Muscle of leg (tissue), 3 donors: ENCODE measurements at regions not wholly inside any gene's neighbourhood (a gene's known extent, or its start where the extent isn't known, plus 50 kb on each side); places are given as distances from the start of the nearest gene placed in this dataset.
"Not testable (repeated sequence)": the region's sequence is repeated elsewhere in the genome, so short reads cannot be mapped to it uniquely, and the experiment has no call there.

ENCODE experiments used
- DNase-seq: peaks from one replicate; pipeline ENCODE4 v3.0.0; 2013
- H3K27ac ChIP-seq: one replicate; pipeline ENCODE4 v1.5.1; 2013; ENCODE audit warnings: mild to moderate bottlenecking, low read length, control low read depth
- H3K27me3 ChIP-seq: one replicate; pipeline ENCODE4 v1.6.1; 2013; ENCODE audit warnings: low read length; ENCODE audit not compliant: control insufficient read depth, insufficient read depth
- H3K36me3 ChIP-seq: one replicate; pipeline ENCODE4 v1.6.1; 2013; ENCODE audit warnings: low read length; ENCODE audit not compliant: control insufficient read depth, insufficient read depth
- H3K4me1 ChIP-seq: one replicate; pipeline ENCODE4 v1.6.1; 2013; ENCODE audit warnings: low read length; ENCODE audit not compliant: control insufficient read depth, insufficient read depth
- H3K4me3 ChIP-seq: one replicate; pipeline ENCODE4 v1.5.1; 2013; ENCODE audit warnings: low read length, control low read depth
- H3K9me3 ChIP-seq: replicated peaks from 2 replicates; pipeline ENCODE4 v1.6.1; 2013; ENCODE audit warnings: low read depth, low read length; ENCODE audit not compliant: control insufficient read depth
- WGBS: methylation state at CpG from one replicate; pipeline ENCODE4 v1.1.5; 2013; ENCODE audit warnings: missing lambda C conversion rate; ENCODE audit not compliant: insufficient coverage; 5-methylcytosine and 5-hydroxymethylcytosine counted together

GRCh38 chr3:89533275-89533674 is 425.9 kb downstream of the EPHA3 start:
- DNase-seq: peak; percentile 37
- Histone ChIP-seq H3K27me3 (no peaks in the 10 kb centered on the region), H3K36me3 (no peaks in the 10 kb centered on the region), H3K27ac (no peak overlapping the region), H3K4me3 (no peak overlapping the region), H3K4me1 (no peaks in the 10 kb centered on the region), H3K9me3 (no peaks in the 10 kb centered on the region)
- WGBS: no CpG with 5 or more reads among the region's 2 CpGs

- H3K27me3 ChIP-seq, H3K36me3 ChIP-seq, H3K4me3 ChIP-seq, H3K4me1 ChIP-seq, H3K9me3 ChIP-seq, DNase-seq, H3K27ac ChIP-seq: not testable (repeated sequence)
- no CpG with 5 or more reads among the region's 6 CpGs for WGBS
Measured at GRCh38 chr3:89554587-89554986, 447.2 kb downstream of the EPHA3 start.

- no CpG with 5 or more reads among the region's 1 CpG for WGBS
- Histone ChIP-seq H3K36me3 (no peaks in the 10 kb centered on the region), H3K27me3 (no peaks in the 10 kb centered on the region), H3K4me1 (no peaks in the 10 kb centered on the region), H3K9me3 (no peaks in the 10 kb centered on the region), H3K4me3 (no peak overlapping the region), H3K27ac (no peak overlapping the region)
- no peak for DNase-seq
Measured at GRCh38 chr3:89558711-89559110, 451.3 kb downstream of the EPHA3 start.

- Histone ChIP-seq H3K4me3 (no peak overlapping the region), H3K27ac (no peak overlapping the region), H3K4me1 (no peaks in the 10 kb centered on the region), H3K27me3 (no peaks in the 10 kb centered on the region), H3K36me3 (no peaks in the 10 kb centered on the region), H3K9me3 (peaks cover 2% of the 10 kb centered on the region)
- 67% methylated on average over 1 of the region's 1 CpG for WGBS
- DNase-seq: no peak
Measured at GRCh38 chr3:89560568-89560967, 453.1 kb downstream of the EPHA3 start.

GRCh38 chr3:89562373-89562772 is 455.0 kb downstream of the EPHA3 start:
- peaks cover 2% of the 10 kb centered on the region for H3K9me3 ChIP-seq
- no peak for DNase-seq
- no peaks in the 10 kb centered on the region for H3K36me3 ChIP-seq
- H3K27ac ChIP-seq: no peak overlapping the region
- no CpG with 5 or more reads among the region's 1 CpG for WGBS
- no peaks in the 10 kb centered on the region for H3K27me3 ChIP-seq
- no peaks in the 10 kb centered on the region for H3K4me1 ChIP-seq
- no peak overlapping the region for H3K4me3 ChIP-seq

- Histone ChIP-seq H3K27me3 (no peaks in the 10 kb centered on the region), H3K27ac (no peak overlapping the region), H3K4me3 (no peak overlapping the region), H3K4me1 (no peaks in the 10 kb centered on the region), H3K9me3 (peaks cover 2% of the 10 kb centered on the region), H3K36me3 (no peaks in the 10 kb centered on the region)
- no peak for DNase-seq
Measured at GRCh38 chr3:89565098-89565497, 457.7 kb downstream of the EPHA3 start.

GRCh38 chr3:89570465-89570864 is 463.0 kb downstream of the EPHA3 start:
- Histone ChIP-seq H3K27ac (no peak overlapping the region), H3K27me3 (no peaks in the 10 kb centered on the region), H3K9me3 (no peaks in the 10 kb centered on the region), H3K36me3 (no peaks in the 10 kb centered on the region), H3K4me3 (no peak overlapping the region), H3K4me1 (peaks cover 3% of the 10 kb centered on the region)
- WGBS: 85% methylated on average over 6 of the region's 6 CpGs
- no peak for DNase-seq

GRCh38 chr3:89571298-89571697 is 463.9 kb downstream of the EPHA3 start:
- no peaks in the 10 kb centered on the region for H3K27me3 ChIP-seq
- 71% methylated on average over 8 of the region's 10 CpGs for WGBS
- no peak for DNase-seq
- no peak overlapping the region for H3K27ac ChIP-seq
- no peak overlapping the region for H3K4me3 ChIP-seq
- H3K36me3 ChIP-seq: no peaks in the 10 kb centered on the region
- no peaks in the 10 kb centered on the region for H3K9me3 ChIP-seq
- H3K4me1 ChIP-seq: peaks cover 3% of the 10 kb centered on the region

- Histone ChIP-seq H3K36me3 (no peaks in the 10 kb centered on the region), H3K27ac (no peak overlapping the region), H3K4me3 (no peak overlapping the region), H3K9me3 (no peaks in the 10 kb centered on the region), H3K27me3 (no peaks in the 10 kb centered on the region), H3K4me1 (peaks cover 3% of the 10 kb centered on the region)
- peak; percentile 40 for DNase-seq
- WGBS: 63% methylated on average over 5 of the region's 7 CpGs
Measured at GRCh38 chr3:89571707-89572106, 464.3 kb downstream of the EPHA3 start.

- no peak overlapping the region for H3K4me3 ChIP-seq
- peaks cover 3% of the 10 kb centered on the region for H3K4me1 ChIP-seq
- no peaks in the 10 kb centered on the region for H3K36me3 ChIP-seq
- no peak for DNase-seq
- WGBS: no CpG with 5 or more reads among the region's 1 CpG
- no peaks in the 10 kb centered on the region for H3K9me3 ChIP-seq
- no peaks in the 10 kb centered on the region for H3K27me3 ChIP-seq
- H3K27ac ChIP-seq: no peak overlapping the region
Measured at GRCh38 chr3:89572261-89572660, 464.8 kb downstream of the EPHA3 start.

- WGBS: 67% methylated on average over 1 of the region's 1 CpG
- no peak for DNase-seq
Measured at GRCh38 chr3:89576417-89576816, 469.0 kb downstream of the EPHA3 start.

More at GRCh38 chr3:89576417-89576816, 469.0 kb downstream of the EPHA3 start:
- H3K4me3 ChIP-seq: no peak overlapping the region
- H3K27ac ChIP-seq: no peak overlapping the region
- H3K36me3 ChIP-seq: no peaks in the 10 kb centered on the region
- H3K4me1 ChIP-seq: peaks cover 3% of the 10 kb centered on the region
- no peaks in the 10 kb centered on the region for H3K27me3 ChIP-seq
- H3K9me3 ChIP-seq: no peaks in the 10 kb centered on the region
